H1 (cell line): ENCODE measurements at regions not wholly inside any gene's neighbourhood (a gene's known extent, or its start where the extent isn't known, plus 50 kb on each side); places are given as distances from the start of the nearest gene placed in this dataset.

ENCODE experiments used
- ASH2L ChIP-seq: fragments of 200-600, 300-600 bp; sonication (generic); IDR thresholded peaks from one replicate; pipeline ENCODE4 v1.7.1; 2017; ENCODE audit warnings: low read length
- CBX8 ChIP-seq: fragments of 300-800, 300-1000 bp; sonication (generic); IDR thresholded peaks from 2 replicates; pipeline ENCODE4 v1.7.1; 2016; ENCODE audit warnings: low read depth, low read length, borderline replicate concordance
- CHD1 ChIP-seq: IDR thresholded peaks from 2 replicates; pipeline ENCODE4 v1.6.1; 2012; ENCODE audit warnings: low read depth, low read length, improper control_type of control experiment
- CHD7 ChIP-seq: fragments of 300-600 bp; sonication (generic); IDR thresholded peaks from 2 replicates; pipeline ENCODE4 v1.7.1; 2012; ENCODE audit warnings: low read length, moderate library complexity, mild to moderate bottlenecking, inconsistent platforms; ENCODE audit not compliant: insufficient replicate concordance
- GTF2F1 ChIP-seq: IDR thresholded peaks from 2 replicates; pipeline ENCODE4 v1.6.1; 2012; ENCODE audit warnings: low read depth, low read length, improper control_type of control experiment, borderline replicate concordance
- KDM4A ChIP-seq: IDR thresholded peaks from one replicate; pipeline ENCODE4 v1.7.1; 2012; ENCODE audit warnings: low read depth, mild to moderate bottlenecking, moderate library complexity, low read length, inconsistent platforms; ENCODE audit not compliant: severe bottlenecking
- MAX ChIP-seq: IDR thresholded peaks from 2 replicates; pipeline ENCODE4 v1.6.1; 2012; ENCODE audit warnings: inconsistent platforms
- PHF8 ChIP-seq: fragments of 200-600 bp; sonication (generic); conservative IDR thresholded peaks from 2 replicates; pipeline ENCODE4 v1.7.1; 2012; ENCODE audit warnings: low read depth, mild to moderate bottlenecking, inconsistent platforms, low read length, moderate library complexity
- RFX5 ChIP-seq: IDR thresholded peaks from 2 replicates; pipeline ENCODE4 v1.6.1; 2011; ENCODE audit warnings: low read depth, low read length, improper control_type of control experiment, borderline replicate concordance
- SIX5 ChIP-seq: IDR thresholded peaks from 2 replicates; pipeline ENCODE4 v1.6.1; 2011; ENCODE audit warnings: mild to moderate bottlenecking, low read depth, low read length
- SP2 ChIP-seq: IDR thresholded peaks from 2 replicates; pipeline ENCODE4 v1.6.1; 2012; ENCODE audit warnings: mild to moderate bottlenecking, low read length, inconsistent platforms
- SUZ12 ChIP-seq: fragments of 200-600 bp; sonication (generic); IDR thresholded peaks from 2 replicates; pipeline ENCODE4 v1.6.1; 2012; ENCODE audit warnings: mild to moderate bottlenecking, inconsistent platforms, low read length, moderate library complexity, mixed read lengths
- TCF12 ChIP-seq: IDR thresholded peaks from 2 replicates; pipeline ENCODE4 v1.6.1; 2011; ENCODE audit warnings: low read depth, mild to moderate bottlenecking, low read length

- TF ChIP-seq CHD7: no peak
- no peak for TF ChIP-seq ASH2L
- TF ChIP-seq PHF8: no peak
- TF ChIP-seq SUZ12: no peak
- no peak for TF ChIP-seq TCF12
- TF ChIP-seq MAX: no peak
- no peak for TF ChIP-seq KDM4A
- no peak for TF ChIP-seq SIX5
- no peak for TF ChIP-seq GTF2F1
- TF ChIP-seq RFX5: no peak
- no peak for TF ChIP-seq CHD1
- no peak for TF ChIP-seq CBX8
- no peak for TF ChIP-seq SP2
Observed at GRCh38 chr7:55639640-55640039, 67.3 kb upstream of the VOPP1 start (continued).
